Upper lobe of left lung (tissue), 4 donors: ENCODE measurements at regions not wholly inside any gene's neighbourhood (a gene's known extent, or its start where the extent isn't known, plus 50 kb on each side); places are given as distances from the start of the nearest gene placed in this dataset.

Experiments
- EP300 ChIP-seq, 4 donors: sonication (generic); formaldehyde crosslinking; IDR thresholded peaks; one replicate each; pipeline ENCODE4 v1.5.1; 2017; ENCODE audit warnings: antibody characterized with exemption in 4 of 4, control low read depth in 2 of 4
- POLR2A ChIP-seq, 4 donors: fragments of 450-650 bp; IDR thresholded peaks; one replicate each; pipeline ENCODE4 v1.5.1; 2016 to 2017; ENCODE audit warnings: antibody characterized with exemption in 4 of 4, mild to moderate bottlenecking in 2 of 4
- POLR2AphosphoS5 ChIP-seq, 2 donors: sonication (generic); formaldehyde crosslinking; IDR thresholded peaks; one replicate each; pipeline ENCODE4 v1.5.1; 2017; ENCODE audit warnings: antibody characterized with exemption in 2 of 2
- TF ChIP-seq, protein P1 (sequence below), 6 experiments: fragments of 450-650 bp in 4 of 6; fragments of 200-600 bp in 2 of 6; sonication (generic) in 2 of 6; IDR thresholded peaks; one replicate each; pipeline ENCODE4 v1.5.1; 2016 to 2019; ENCODE audit warnings: antibody characterized with exemption in 6 of 6

- TF ChIP-seq POLR2A (IDR thresholded peaks at IDR 0.05) (no peak), POLR2AphosphoS5 (IDR thresholded peaks at IDR 0.05) (no peak), EP300 (IDR thresholded peaks at IDR 0.05) (no peak)
- TF ChIP-seq, protein P1, sequence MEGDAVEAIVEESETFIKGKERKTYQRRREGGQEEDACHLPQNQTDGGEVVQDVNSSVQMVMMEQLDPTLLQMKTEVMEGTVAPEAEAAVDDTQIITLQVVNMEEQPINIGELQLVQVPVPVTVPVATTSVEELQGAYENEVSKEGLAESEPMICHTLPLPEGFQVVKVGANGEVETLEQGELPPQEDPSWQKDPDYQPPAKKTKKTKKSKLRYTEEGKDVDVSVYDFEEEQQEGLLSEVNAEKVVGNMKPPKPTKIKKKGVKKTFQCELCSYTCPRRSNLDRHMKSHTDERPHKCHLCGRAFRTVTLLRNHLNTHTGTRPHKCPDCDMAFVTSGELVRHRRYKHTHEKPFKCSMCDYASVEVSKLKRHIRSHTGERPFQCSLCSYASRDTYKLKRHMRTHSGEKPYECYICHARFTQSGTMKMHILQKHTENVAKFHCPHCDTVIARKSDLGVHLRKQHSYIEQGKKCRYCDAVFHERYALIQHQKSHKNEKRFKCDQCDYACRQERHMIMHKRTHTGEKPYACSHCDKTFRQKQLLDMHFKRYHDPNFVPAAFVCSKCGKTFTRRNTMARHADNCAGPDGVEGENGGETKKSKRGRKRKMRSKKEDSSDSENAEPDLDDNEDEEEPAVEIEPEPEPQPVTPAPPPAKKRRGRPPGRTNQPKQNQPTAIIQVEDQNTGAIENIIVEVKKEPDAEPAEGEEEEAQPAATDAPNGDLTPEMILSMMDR (IDR thresholded peaks at IDR 0.05) = no peak
Measured at GRCh38 chr2:234258562-234259141, 208.2 kb downstream of the SPP2 start.
